Fibroblast of lung (primary cell): ENCODE measurements at regions not wholly inside any gene's neighbourhood (a gene's known extent, or its start where the extent isn't known, plus 50 kb on each side); places are given as distances from the start of the nearest gene placed in this dataset.

Source experiments
- CTCF ChIP-seq, 2 donors: IDR thresholded peaks in 1 of 2; conservative IDR thresholded peaks in 1 of 2; 1 replicate in 1 of 2; 2 replicates in 1 of 2; pipeline ENCODE4 v1.5.1; 2011 to 2012; ENCODE audit warnings: low read length in 2 of 2, control low read depth in 1 of 2, inconsistent platforms in 1 of 2, low read depth in 1 of 2, mild to moderate bottlenecking in 1 of 2
- EZH2 ChIP-seq: IDR thresholded peaks from 2 replicates; pipeline ENCODE4 v1.5.1; 2012; ENCODE audit warnings: low read length, control low read depth, mild to moderate bottlenecking; ENCODE audit errors: missing control alignments

DNA sequence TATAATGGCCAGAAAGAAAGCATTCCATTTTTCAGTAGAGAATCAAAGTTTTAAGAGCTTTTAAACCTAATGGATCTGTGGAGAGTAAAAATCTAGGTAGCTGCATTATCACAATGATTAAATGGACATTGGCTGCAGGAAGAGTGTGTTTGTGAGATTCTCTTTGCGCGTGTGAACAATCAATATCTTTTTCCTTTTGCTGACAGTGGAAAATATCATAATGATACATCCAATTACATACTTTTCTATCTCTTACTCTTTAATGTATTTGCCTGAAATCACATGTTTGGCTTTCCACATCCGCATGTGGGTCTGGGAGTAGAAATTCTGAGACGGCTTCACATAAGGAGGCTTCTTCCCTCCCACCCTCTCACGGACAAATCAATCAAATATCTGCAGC, 69.8 kb upstream of the DUSP22 start:
- TF ChIP-seq CTCF (conservative IDR thresholded peaks at IDR 0.05 in 1 of 2, IDR thresholded peaks at IDR 0.05 in 1 of 2; ENCODE audit: low read depth in 1 of 2, low read length in 2 of 2) (no peak), EZH2 (no peak)
